ENCODE measurements at regions not wholly inside any gene's neighbourhood (a gene's known extent, or its start where the extent isn't known, plus 50 kb on each side); places are given as distances from the start of the nearest gene placed in this dataset.

DNA sequence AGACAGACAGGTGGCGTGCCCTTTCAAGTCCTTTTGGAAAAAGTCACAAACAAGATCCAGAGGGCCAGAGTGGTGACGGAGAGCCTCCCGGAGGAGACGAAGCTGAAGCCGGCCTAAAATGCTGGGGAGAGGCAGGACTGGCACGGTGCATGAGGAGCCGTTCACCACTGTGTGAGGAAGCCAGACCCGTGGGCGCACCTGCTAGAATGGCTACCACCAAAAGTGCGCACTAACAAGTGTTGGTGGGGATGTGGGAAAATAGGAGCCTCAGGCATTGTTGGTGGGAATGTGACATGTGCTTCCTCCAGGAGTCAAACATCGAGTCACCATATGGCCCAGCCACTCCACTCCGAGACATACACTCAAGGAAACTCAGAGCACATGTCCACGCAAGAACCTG is 67.4 kb upstream of the HELT start:
- TF ChIP-seq, protein P1, sequence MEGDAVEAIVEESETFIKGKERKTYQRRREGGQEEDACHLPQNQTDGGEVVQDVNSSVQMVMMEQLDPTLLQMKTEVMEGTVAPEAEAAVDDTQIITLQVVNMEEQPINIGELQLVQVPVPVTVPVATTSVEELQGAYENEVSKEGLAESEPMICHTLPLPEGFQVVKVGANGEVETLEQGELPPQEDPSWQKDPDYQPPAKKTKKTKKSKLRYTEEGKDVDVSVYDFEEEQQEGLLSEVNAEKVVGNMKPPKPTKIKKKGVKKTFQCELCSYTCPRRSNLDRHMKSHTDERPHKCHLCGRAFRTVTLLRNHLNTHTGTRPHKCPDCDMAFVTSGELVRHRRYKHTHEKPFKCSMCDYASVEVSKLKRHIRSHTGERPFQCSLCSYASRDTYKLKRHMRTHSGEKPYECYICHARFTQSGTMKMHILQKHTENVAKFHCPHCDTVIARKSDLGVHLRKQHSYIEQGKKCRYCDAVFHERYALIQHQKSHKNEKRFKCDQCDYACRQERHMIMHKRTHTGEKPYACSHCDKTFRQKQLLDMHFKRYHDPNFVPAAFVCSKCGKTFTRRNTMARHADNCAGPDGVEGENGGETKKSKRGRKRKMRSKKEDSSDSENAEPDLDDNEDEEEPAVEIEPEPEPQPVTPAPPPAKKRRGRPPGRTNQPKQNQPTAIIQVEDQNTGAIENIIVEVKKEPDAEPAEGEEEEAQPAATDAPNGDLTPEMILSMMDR (IDR thresholded peaks at IDR 0.05; ENCODE audit: poor library complexity): no peak
- no peak for TF ChIP-seq EZH2phosphoT487 (IDR thresholded peaks at IDR 0.05; ENCODE audit: low read depth, severe bottlenecking, unreplicated experiment)
